ENCODE measurements at regions not wholly inside any gene's neighbourhood (a gene's known extent, or its start where the extent isn't known, plus 50 kb on each side); places are given as distances from the start of the nearest gene placed in this dataset.

DNA sequence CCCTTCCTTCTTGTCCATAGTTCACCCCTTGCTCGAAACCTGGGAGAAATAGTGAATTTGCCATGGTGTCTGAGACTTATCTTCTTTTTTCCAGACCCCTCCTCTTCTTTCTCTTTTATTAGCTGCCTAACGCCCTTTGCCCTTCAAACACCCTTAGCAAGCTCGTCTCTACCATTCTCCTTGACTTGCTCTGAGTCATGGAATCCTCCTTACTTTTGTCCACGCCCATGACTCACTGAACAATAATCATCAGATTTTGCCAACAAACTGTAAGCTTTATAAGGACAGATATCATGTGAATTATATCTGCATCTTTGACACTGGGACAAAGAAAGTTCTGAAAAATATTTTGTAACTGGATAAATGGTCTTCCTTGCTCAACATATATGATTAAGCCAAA lies 67.1 kb upstream of the CNTNAP5 start:
- FAIRE-seq: no peak

DNA sequence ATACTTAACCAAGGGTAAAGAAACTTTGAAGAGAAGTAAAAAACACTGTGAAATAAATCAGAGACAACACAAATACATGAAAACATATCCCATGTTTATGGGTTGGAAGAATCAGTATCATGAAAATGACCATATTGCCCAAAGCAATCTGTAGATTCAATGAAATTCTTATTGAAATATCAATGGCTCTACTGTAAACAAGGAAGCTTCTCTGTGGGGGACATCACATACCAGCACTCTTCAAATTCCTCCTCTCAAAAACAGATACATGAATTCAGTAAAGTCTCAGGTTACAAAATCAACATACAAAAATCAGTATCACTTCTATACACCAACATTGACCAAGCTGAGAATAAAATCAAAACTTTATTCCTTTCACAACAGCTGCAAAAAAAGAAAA lies 63.5 kb upstream of the CNTNAP5 start:
- no peak for FAIRE-seq

DNA sequence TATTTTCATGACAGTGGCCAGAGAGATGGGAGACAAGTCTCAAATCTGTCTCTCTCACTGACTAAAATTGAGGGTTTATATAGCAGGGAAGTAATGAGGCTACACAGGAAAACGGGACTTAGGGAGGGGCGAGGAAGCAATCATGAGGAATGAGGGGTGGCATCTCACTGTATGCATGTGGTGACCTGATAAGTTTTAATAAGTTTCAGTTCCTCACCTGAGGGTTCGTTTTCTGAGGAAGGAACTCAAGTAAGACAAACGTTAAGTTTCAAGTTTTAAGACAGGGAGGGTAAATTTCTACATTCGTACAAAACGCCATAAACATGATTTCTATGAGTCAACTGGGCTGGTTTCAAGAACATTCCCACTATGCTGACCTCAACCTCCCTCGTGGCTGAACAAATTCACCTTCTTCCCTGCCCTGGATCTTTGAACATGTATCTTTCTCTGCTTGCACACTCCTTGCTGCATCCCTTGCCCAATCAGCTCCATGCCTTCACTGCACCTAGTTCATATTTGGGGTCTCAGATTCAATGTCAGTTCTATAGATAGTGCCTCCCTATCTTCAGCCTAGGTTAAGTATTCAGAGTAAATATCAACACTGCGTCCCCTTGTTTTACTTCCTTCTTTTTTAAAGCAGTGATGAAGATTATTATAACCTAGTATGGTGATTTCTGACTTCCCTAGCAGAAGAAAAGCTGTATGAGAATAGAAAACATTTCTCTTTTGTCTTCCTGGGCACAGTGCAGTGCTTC lies 53.3 kb upstream of the CNTNAP5 start:
- no peak for FAIRE-seq

Data from islet of Langerhans (tissue), 1 donor.